Mucosa of descending colon (tissue), 3 donors: ENCODE measurements at regions not wholly inside any gene's neighbourhood (a gene's known extent, or its start where the extent isn't known, plus 50 kb on each side); places are given as distances from the start of the nearest gene placed in this dataset.

Experiments
- ATAC-seq: fragments of 200-7000 bp; cut with Tn5 transposase; one replicate; pipeline ENCODE4 v1.9.1; 2020; ENCODE audit warnings: mild to moderate bottlenecking, moderate library complexity
- DNase-seq, 3 donors: peaks; one replicate each; pipeline ENCODE4 v3.0.0-alpha.2; 2020
- H3K36me3 ChIP-seq: fragments of 200-600 bp; one replicate; pipeline ENCODE4 v1.8.0; 2021; ENCODE audit warnings: low read depth, mild to moderate bottlenecking
- H3K4me1 ChIP-seq: fragments of 200-600 bp; one replicate; pipeline ENCODE4 v1.8.0; 2021; ENCODE audit warnings: low read depth, mild to moderate bottlenecking
- H3K4me3 ChIP-seq: fragments of 200-600 bp; one replicate; pipeline ENCODE4 v1.8.0; 2021; ENCODE audit warnings: mild to moderate bottlenecking
- H3K9me3 ChIP-seq: fragments of 200-600 bp; one replicate; pipeline ENCODE4 v1.8.0; 2021; ENCODE audit warnings: mild to moderate bottlenecking
- CTCF ChIP-seq: fragments of 200-600 bp; IDR thresholded peaks from one replicate; pipeline ENCODE4 v1.8.0; 2022; ENCODE audit warnings: antibody characterized with exemption, mild to moderate bottlenecking
- intact Hi-C, 2 donors: fragments of 100-400 bp; cut with DNase I in 1 of 2; cut with micrococcal nuclease in 1 of 2; formaldehyde crosslinking; loops; one replicate each; pipeline versions ENCODE4 v1.11.0 to v1.11.1; 2022; cut with DNase I, micrococcal nuclease
- donor health status: DM: no; HTN: no; CAD: no; lungs with moderate emphysema.
- donor health status: DM: no; HTN: no; CAD: no.
- donor health status: DM: no; HTN: yes; CAD: no.

DNA sequence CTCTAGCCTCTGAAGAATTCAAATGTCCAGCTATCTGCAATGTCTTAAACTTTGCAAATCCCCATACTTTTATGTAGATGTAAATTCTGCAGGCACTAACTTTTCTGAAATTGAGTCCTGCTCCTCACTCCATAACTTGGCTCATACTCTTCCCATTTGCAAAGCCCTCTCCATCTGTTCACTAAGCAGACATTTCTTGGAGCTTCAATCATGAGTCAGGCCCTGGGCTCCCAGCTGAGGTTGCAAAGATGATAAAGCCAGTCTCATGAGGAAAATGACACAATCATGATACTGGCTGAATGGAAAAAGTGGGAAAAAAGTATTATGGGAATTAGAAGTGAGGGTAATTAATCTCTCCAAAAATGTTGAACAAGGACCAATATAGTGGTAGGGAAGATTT is 507.6 kb downstream of the NR2F2 start:
- Histone ChIP-seq H3K36me3 (no peaks in the 10 kb centered on the region), H3K9me3 (peaks cover 18% of the 10 kb centered on the region), H3K4me3 (no peak overlapping the region), H3K4me1 (no peaks in the 10 kb centered on the region)
- ATAC-seq (no peak), DNase-seq (no peak)
- TF ChIP-seq CTCF = no peak
- intact Hi-C loops = no loop called here

- H3K4me1 ChIP-seq = no peaks in the 10 kb centered on the region
- DNase-seq (peak in 1 of 3 donors; percentile 3), ATAC-seq (no peak)
- no peak for TF ChIP-seq CTCF
- no peaks in the 10 kb centered on the region for H3K36me3 ChIP-seq
- peaks cover 4% of the 10 kb centered on the region for H3K9me3 ChIP-seq
- H3K4me3 ChIP-seq = no peak overlapping the region
- intact Hi-C loops = no loop called here
These were observed 518.9 kb downstream of the NR2F2 start for GRCh38 chr15:96849271-96849900.

GRCh38 chr15:96851613-96852012 is 521.1 kb downstream of the NR2F2 start:
- DNase-seq (peak in 1 of 3 donors; percentile 17), ATAC-seq (peak; percentile 33)
- peaks cover under 1% of the 10 kb centered on the region for H3K9me3 ChIP-seq
- H3K4me1 ChIP-seq = no peaks in the 10 kb centered on the region
- intact Hi-C loops = no loop called here
- TF ChIP-seq CTCF = no peak
- no peaks in the 10 kb centered on the region for H3K36me3 ChIP-seq
- no peak overlapping the region for H3K4me3 ChIP-seq

- no peak for ATAC-seq
- no peak for DNase-seq
- H3K4me3 ChIP-seq = no peak overlapping the region
- intact Hi-C loops = no loop called here
- no peaks in the 10 kb centered on the region for H3K4me1 ChIP-seq
- no peaks in the 10 kb centered on the region for H3K36me3 ChIP-seq
- no peaks in the 10 kb centered on the region for H3K9me3 ChIP-seq
- TF ChIP-seq CTCF = no peak
These were observed 528.2 kb downstream of the NR2F2 start for GRCh38 chr15:96858694-96859093.

GRCh38 chr15:96860741-96861140 is 530.2 kb downstream of the NR2F2 start:
- no peak for ATAC-seq
- intact Hi-C loops = no loop called here
- Histone ChIP-seq H3K4me1 (no peaks in the 10 kb centered on the region), H3K36me3 (no peaks in the 10 kb centered on the region), H3K4me3 (no peak overlapping the region), H3K9me3 (no peaks in the 10 kb centered on the region)
- TF ChIP-seq CTCF = no peak
- no peak for DNase-seq

GRCh38 chr15:96867992-96868391 is 537.5 kb downstream of the NR2F2 start:
- Histone ChIP-seq H3K4me1 (no peaks in the 10 kb centered on the region), H3K9me3 (no peaks in the 10 kb centered on the region), H3K36me3 (no peaks in the 10 kb centered on the region), H3K4me3 (no peak overlapping the region)
- intact Hi-C loops = no loop called here
- ATAC-seq = no peak
- no peak for DNase-seq
- no peak for TF ChIP-seq CTCF
